Peyer's patch (tissue), 4 donors: ENCODE measurements at regions not wholly inside any gene's neighbourhood (a gene's known extent, or its start where the extent isn't known, plus 50 kb on each side); places are given as distances from the start of the nearest gene placed in this dataset.

Experiments used
- DNase-seq, 3 donors: peaks; one replicate each; pipeline ENCODE4 v3.0.0-alpha.2; 2017 to 2019
- H3K27ac ChIP-seq, 4 donors: fragments of 200-600 bp; sonication (generic); one replicate each; pipeline ENCODE4 v1.5.1; 2016 to 2019
- H3K27me3 ChIP-seq, 2 donors: fragments of 200-600 bp; sonication (generic); one replicate each; pipeline ENCODE4 v1.5.1; 2019
- H3K36me3 ChIP-seq, 3 donors: fragments of 200-600 bp; sonication (generic); one replicate each; pipeline ENCODE4 v1.5.1; 2016 to 2019
- H3K4me1 ChIP-seq, 4 donors: fragments of 200-600 bp; sonication (generic); one replicate each; pipeline ENCODE4 v1.5.1; 2016 to 2019
- H3K4me3 ChIP-seq, 4 donors: fragments of 200-600 bp; sonication (generic); 1 replicate in 3 of 4; 2 replicates in 1 of 4; pipeline ENCODE4 v1.5.1; 2016 to 2019; ENCODE audit warnings: mild to moderate bottlenecking in 1 of 4
- H3K9me3 ChIP-seq, 4 donors: fragments of 200-600 bp; sonication (generic); one replicate each; pipeline ENCODE4 v1.5.1; 2016 to 2019; ENCODE audit warnings: mild to moderate bottlenecking in 1 of 4
- CTCF ChIP-seq, 6 experiments: fragments of 450-650 bp in 4 of 6; fragments of 200-600 bp in 2 of 6; sonication (generic) in 1 of 6; IDR thresholded peaks; one replicate each; pipeline ENCODE4 v1.5.1; 2017 to 2019; ENCODE audit warnings: antibody characterized with exemption in 6 of 6, mild to moderate bottlenecking in 3 of 6, moderate library complexity in 1 of 6
- POLR2A ChIP-seq, 2 donors: fragments of 450-650 bp; IDR thresholded peaks; one replicate each; pipeline ENCODE4 v1.5.1; 2017; ENCODE audit warnings: antibody characterized with exemption in 2 of 2, mild to moderate bottlenecking in 2 of 2, moderate library complexity in 2 of 2

- H3K27ac ChIP-seq, result peak overlapping the region in 2 of 4 donors; percentile 72 to 84
- no peaks in the 10 kb centered on the region for H3K27me3 ChIP-seq
- DNase-seq, result no peak
- TF ChIP-seq POLR2A (IDR thresholded peaks at IDR 0.05), result no peak
- no peak for TF ChIP-seq CTCF (IDR thresholded peaks at IDR 0.05)
- H3K36me3 ChIP-seq, result no peaks in the 10 kb centered on the region
- no peaks in the 10 kb centered on the region for H3K4me1 ChIP-seq
- H3K9me3 ChIP-seq, result no peaks in the 10 kb centered on the region
- H3K4me3 ChIP-seq, result no peak overlapping the region
Measured at GRCh38 chr2:16007167-16007934, 67.0 kb downstream of the MYCN start.

- Histone ChIP-seq H3K4me1 (no peaks in the 10 kb centered on the region), H3K36me3 (no peaks in the 10 kb centered on the region), H3K4me3 (no peak overlapping the region), H3K9me3 (no peaks in the 10 kb centered on the region), H3K27ac (peak overlapping the region in 3 of 4 donors; percentile 32 to 84 (median 72)), H3K27me3 (no peaks in the 10 kb centered on the region)
- peak in 2 of 3 donors; percentile 53 to 61 for DNase-seq
- no peak for TF ChIP-seq POLR2A (IDR thresholded peaks at IDR 0.05)
- TF ChIP-seq CTCF (IDR thresholded peaks at IDR 0.05), result no peak
Measured at GRCh38 chr2:16006537-16007166, 66.3 kb downstream of the MYCN start.

- peak in 2 of 3 donors; percentile 66 to 76 for DNase-seq
- Histone ChIP-seq H3K4me1 (no peaks in the 10 kb centered on the region), H3K4me3 (no peak overlapping the region), H3K36me3 (no peaks in the 10 kb centered on the region), H3K27me3 (no peaks in the 10 kb centered on the region), H3K27ac (peak overlapping the region in 3 of 4 donors; percentile 32 to 84 (median 72)), H3K9me3 (no peaks in the 10 kb centered on the region)
- no peak for TF ChIP-seq CTCF (IDR thresholded peaks at IDR 0.05)
- TF ChIP-seq POLR2A (IDR thresholded peaks at IDR 0.05), result no peak
Measured at GRCh38 chr2:16005816-16006536, 65.6 kb downstream of the MYCN start.

GRCh38 chr2:16005389-16005788, 65.0 kb downstream of the MYCN start:
- DNase-seq, result no peak
- Histone ChIP-seq H3K4me3 (no peak overlapping the region), H3K9me3 (no peaks in the 10 kb centered on the region), H3K27me3 (no peaks in the 10 kb centered on the region), H3K4me1 (no peaks in the 10 kb centered on the region), H3K36me3 (no peaks in the 10 kb centered on the region), H3K27ac (no peak overlapping the region)
- TF ChIP-seq POLR2A (IDR thresholded peaks at IDR 0.05) (no peak), CTCF (IDR thresholded peaks at IDR 0.05) (no peak)

GRCh38 chr2:16003809-16004208, 63.5 kb downstream of the MYCN start:
- TF ChIP-seq CTCF (IDR thresholded peaks at IDR 0.05) (no peak), POLR2A (IDR thresholded peaks at IDR 0.05) (no peak)

More at GRCh38 chr2:16003809-16004208, 63.5 kb downstream of the MYCN start:
- Histone ChIP-seq H3K9me3 (no peaks in the 10 kb centered on the region), H3K4me3 (no peak overlapping the region), H3K4me1 (no peaks in the 10 kb centered on the region), H3K27me3 (no peaks in the 10 kb centered on the region), H3K36me3 (no peaks in the 10 kb centered on the region), H3K27ac (no peak overlapping the region)
- DNase-seq, result no peak
